HepG2 (cell line): ENCODE measurements at regions not wholly inside any gene's neighbourhood (a gene's known extent, or its start where the extent isn't known, plus 50 kb on each side); places are given as distances from the start of the nearest gene placed in this dataset.

Experiments used
- ATAC-seq: fragments of 200-7000 bp; cut with Tn5 transposase; 3 replicates; pipeline ENCODE4 v1.9.1; 2020; ENCODE audit warnings: mild to moderate bottlenecking, moderate library complexity
- BruUV-seq: library from RNA; stranded (reverse); fragments of 400-500 nt; replicated peaks from 2 replicates; lab custom pipeline; 2021; lab: Mats Ljungman, UMichigan
- CTCF ChIA-PET: fragments of 300-600 bp; formaldehyde crosslinking; extraction: SDS; loops from one replicate; lab custom pipeline; 2021; ENCODE audit warnings: low total read pairs, inconsistent platforms, low intra/inter-chr PET ratio; lab: Yijun Ruan, JAX
- POLR2A ChIA-PET: fragments of 350-600 bp; sonication (Branson Sonifier 250); formaldehyde crosslinking; loops from one replicate; lab custom pipeline; 2020; ENCODE audit warnings: antibody characterized with exemption, inconsistent platforms; lab: Yijun Ruan, JAX
- DNase-seq: peaks from one replicate; pipeline ENCODE4 v3.0.0-alpha.2; 2015; ENCODE audit warnings: low spot score
- FAIRE-seq: peaks from 3 replicates; lab custom pipeline; 2011; peaks lifted over from hg19 to GRCh38; lab: Jason Lieb, UNC
- H2AFZ ChIP-seq: one replicate; pipeline ENCODE4 v1.6.1; 2011; ENCODE audit warnings: low read length, inconsistent platforms
- H3K27ac ChIP-seq: fragments of 300-600 bp; 3 replicates; pipeline ENCODE4 v1.8.0; 2011; ENCODE audit warnings: mixed run types, mild to moderate bottlenecking, mixed read lengths, low read length, inconsistent platforms; ENCODE audit not compliant: insufficient read depth; ENCODE audit errors: extremely low read length
- H3K27me3 ChIP-seq, 2 experiments: fragments of 200-600 bp in 1 of 2; 2 replicates in 1 of 2; 3 replicates in 1 of 2; pipeline versions ENCODE4 v1.6.0 to v1.8.0; 2011; ENCODE audit warnings: low read length in 2 of 2, mild to moderate bottlenecking in 2 of 2, moderate library complexity in 2 of 2, inconsistent platforms in 1 of 2; ENCODE audit not compliant: insufficient read depth in 2 of 2, control insufficient read depth in 1 of 2
- H3K36me3 ChIP-seq, 2 experiments: fragments of 200-600 bp in 1 of 2; replicated peaks in 1 of 2; 2 replicates in 1 of 2; 3 replicates in 1 of 2; pipeline versions ENCODE4 v1.5.1 to v1.8.0; 2011; ENCODE audit warnings: low read length in 2 of 2, inconsistent platforms in 1 of 2; ENCODE audit not compliant: insufficient read depth in 2 of 2, control insufficient read depth in 1 of 2
- H3K4me1 ChIP-seq: 2 replicates; pipeline ENCODE4 v1.5.1; 2012; ENCODE audit warnings: low read length, inconsistent platforms; ENCODE audit not compliant: insufficient read depth
- H3K4me2 ChIP-seq: 2 replicates; pipeline ENCODE4 v1.6.0; 2011; ENCODE audit warnings: low read depth, low read length, inconsistent platforms
- H3K4me3 ChIP-seq, 3 experiments: fragments of 200-600 bp in 1 of 3; sonication (generic), shearing (Covaris generic) in 1 of 3; replicated peaks in 1 of 3; 2 replicates each; pipeline ENCODE4 v1.5.1; 2011 to 2016; ENCODE audit warnings: low read length in 3 of 3, inconsistent platforms in 2 of 3, low read depth in 2 of 3, mild to moderate bottlenecking in 2 of 3, control low read depth in 1 of 3, mixed read lengths in 1 of 3; ENCODE audit not compliant: insufficient read depth in 1 of 3
- H3K79me2 ChIP-seq: one replicate; pipeline ENCODE4 v1.6.1; 2011; ENCODE audit warnings: low read length, inconsistent platforms; ENCODE audit not compliant: insufficient read depth
- H3K9ac ChIP-seq: 2 replicates; pipeline ENCODE4 v1.6.0; 2011; ENCODE audit warnings: mild to moderate bottlenecking, low read depth, low read length, inconsistent platforms; ENCODE audit not compliant: insufficient read depth
- H3K9me3 ChIP-seq: 2 replicates; pipeline ENCODE4 v1.5.1; 2012; ENCODE audit warnings: mild to moderate bottlenecking, low read length
- H4K20me1 ChIP-seq: 2 replicates; pipeline ENCODE4 v1.6.0; 2011; ENCODE audit warnings: inconsistent platforms, mild to moderate bottlenecking, low read length, moderate library complexity; ENCODE audit not compliant: insufficient read depth
- MAFK ChIP-seq, 2 experiments: IDR thresholded peaks in 1 of 2; conservative IDR thresholded peaks in 1 of 2; 2 replicates each; pipeline ENCODE4 v1.6.1; 2011; ENCODE audit warnings: improper control_type of control experiment in 2 of 2, low read length in 2 of 2
- ZBTB3 ChIP-seq: sonication (generic); formaldehyde crosslinking; IDR thresholded peaks from 2 replicates; pipeline ENCODE4 v1.4.0; 2020; ENCODE audit warnings: low read depth, mild to moderate bottlenecking, moderate library complexity, missing genetic modification reagents, borderline replicate concordance
- ZNF3 ChIP-seq: IDR thresholded peaks from 2 replicates; pipeline ENCODE4 v1.7.0; 2017; ENCODE audit warnings: inconsistent platforms
- WGBS: methylation state at CpG from one replicate; pipeline ENCODE4 v1.1.6; 2017; ENCODE audit warnings: low lambda C conversion rate; 5-methylcytosine and 5-hydroxymethylcytosine counted together
- in situ Hi-C: cut with HindIII; loops from 2 replicates; pipeline ENCODE4 v1.10.0; 2017; ENCODE audit warnings: low pct_unique_long_range_greater_than_20kb; ENCODE audit not compliant: extremely low pct_ligation_motif_present
- intact Hi-C: fragments of 100-400 bp; cut with micrococcal nuclease; formaldehyde crosslinking; loops from one replicate; pipeline ENCODE4 v1.10.0; 2022; ENCODE audit not compliant: unreplicated experiment
- TF ChIP-seq, protein P1 (sequence below): sonication (generic); formaldehyde crosslinking; IDR thresholded peaks from 2 replicates; pipeline ENCODE4 v1.4.0; 2020; ENCODE audit warnings: mild to moderate bottlenecking, missing genetic modification reagents

DNA sequence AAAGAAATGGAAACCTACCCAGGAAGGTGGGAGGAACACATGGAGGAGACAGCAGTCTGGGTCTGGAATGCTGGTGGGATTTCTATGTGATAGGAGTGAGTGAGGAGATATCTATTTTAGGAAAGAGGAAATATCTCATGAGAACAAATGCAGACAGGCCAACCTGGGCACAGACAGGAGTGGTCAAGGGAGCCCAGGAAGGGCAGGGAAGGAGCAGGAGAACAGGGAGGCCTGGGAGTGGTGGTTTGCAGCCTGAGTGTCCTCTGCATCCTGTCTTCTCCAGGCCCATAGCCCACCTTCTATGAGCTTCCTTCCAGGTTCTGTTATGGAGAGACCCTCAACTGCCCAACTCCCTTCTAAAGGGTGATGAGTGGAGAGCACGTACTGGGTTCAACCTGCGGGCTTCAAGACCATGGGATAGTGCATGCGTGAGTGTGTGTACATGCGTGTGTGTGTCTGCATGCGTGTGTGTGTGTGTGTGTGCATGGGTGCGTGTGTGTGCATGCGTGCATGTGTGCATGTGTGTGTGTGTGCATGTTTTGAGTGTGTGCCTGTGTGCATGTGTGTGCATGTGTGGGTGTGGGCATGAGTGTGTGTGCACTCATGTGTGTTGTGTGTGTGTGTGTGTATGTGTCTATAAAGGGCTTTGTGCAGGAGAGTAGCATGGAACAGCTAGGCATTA lies 200.1 kb downstream of the CXCL12 start (continued):
- TF ChIP-seq, protein P1, sequence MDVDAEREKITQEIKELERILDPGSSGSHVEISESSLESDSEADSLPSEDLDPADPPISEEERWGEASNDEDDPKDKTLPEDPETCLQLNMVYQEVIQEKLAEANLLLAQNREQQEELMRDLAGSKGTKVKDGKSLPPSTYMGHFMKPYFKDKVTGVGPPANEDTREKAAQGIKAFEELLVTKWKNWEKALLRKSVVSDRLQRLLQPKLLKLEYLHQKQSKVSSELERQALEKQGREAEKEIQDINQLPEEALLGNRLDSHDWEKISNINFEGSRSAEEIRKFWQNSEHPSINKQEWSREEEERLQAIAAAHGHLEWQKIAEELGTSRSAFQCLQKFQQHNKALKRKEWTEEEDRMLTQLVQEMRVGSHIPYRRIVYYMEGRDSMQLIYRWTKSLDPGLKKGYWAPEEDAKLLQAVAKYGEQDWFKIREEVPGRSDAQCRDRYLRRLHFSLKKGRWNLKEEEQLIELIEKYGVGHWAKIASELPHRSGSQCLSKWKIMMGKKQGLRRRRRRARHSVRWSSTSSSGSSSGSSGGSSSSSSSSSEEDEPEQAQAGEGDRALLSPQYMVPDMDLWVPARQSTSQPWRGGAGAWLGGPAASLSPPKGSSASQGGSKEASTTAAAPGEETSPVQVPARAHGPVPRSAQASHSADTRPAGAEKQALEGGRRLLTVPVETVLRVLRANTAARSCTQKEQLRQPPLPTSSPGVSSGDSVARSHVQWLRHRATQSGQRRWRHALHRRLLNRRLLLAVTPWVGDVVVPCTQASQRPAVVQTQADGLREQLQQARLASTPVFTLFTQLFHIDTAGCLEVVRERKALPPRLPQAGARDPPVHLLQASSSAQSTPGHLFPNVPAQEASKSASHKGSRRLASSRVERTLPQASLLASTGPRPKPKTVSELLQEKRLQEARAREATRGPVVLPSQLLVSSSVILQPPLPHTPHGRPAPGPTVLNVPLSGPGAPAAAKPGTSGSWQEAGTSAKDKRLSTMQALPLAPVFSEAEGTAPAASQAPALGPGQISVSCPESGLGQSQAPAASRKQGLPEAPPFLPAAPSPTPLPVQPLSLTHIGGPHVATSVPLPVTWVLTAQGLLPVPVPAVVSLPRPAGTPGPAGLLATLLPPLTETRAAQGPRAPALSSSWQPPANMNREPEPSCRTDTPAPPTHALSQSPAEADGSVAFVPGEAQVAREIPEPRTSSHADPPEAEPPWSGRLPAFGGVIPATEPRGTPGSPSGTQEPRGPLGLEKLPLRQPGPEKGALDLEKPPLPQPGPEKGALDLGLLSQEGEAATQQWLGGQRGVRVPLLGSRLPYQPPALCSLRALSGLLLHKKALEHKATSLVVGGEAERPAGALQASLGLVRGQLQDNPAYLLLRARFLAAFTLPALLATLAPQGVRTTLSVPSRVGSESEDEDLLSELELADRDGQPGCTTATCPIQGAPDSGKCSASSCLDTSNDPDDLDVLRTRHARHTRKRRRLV (CRISPR knock-in tag): no peak
- TF ChIP-seq ZNF3 (CRISPR knock-in tag): no peak

DNA sequence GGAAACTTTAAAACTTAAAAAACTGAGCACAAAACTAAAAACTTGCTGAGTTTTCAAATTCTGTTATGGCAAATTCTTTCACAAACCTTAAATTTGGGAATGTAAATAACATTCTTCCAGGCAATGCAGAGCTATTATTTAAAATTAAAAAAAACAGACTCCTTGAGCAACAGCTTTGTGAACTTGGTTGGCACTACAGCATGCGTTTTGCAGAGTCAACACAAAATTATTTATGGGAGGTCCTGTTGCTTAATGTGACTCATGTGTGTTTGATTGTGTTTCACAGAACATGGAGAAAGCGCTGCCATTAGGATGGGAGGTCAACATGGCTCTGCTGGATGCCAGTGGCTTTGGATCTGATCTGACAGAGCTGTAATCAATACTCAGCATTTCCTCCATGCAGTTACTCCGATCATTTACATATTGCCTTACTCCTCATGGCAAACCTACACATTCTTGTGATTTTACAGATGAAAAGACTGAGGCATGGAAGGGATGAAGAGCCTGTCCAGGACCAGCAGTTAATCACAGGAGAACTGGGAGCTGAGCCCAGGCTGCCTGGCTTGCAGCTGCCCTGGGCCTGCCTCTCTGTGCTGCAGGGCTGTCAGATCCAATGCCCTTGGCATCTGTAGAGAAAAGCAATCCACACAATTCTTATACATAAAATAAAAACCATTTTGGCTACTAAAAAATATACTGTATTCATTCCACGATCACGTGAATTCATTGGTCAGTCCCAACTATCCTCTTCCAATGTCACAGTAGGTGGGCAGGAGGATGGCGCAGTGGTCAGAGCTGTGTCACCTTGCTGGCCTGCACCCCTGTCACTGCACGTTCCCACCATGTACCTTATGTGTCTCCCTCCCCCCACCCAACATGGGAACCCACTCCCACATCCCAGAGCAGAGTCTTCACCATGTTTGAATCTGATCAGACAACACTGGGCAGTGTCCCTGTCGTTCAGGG lies 200.9 kb downstream of the CXCL12 start:
- Histone ChIP-seq H3K27me3 (peaks cover 2 to 3% of the 10 kb centered on the region in 2 experiments; a peak in 1 of 5 replicates), H4K20me1 (no peaks in the 10 kb centered on the region), H3K79me2 (no peaks in the 10 kb centered on the region), H3K36me3 (no peaks in the 10 kb centered on the region), H3K9me3 (no peaks in the 10 kb centered on the region), H3K4me3 (no peak overlapping the region), H3K4me2 (no peak overlapping the region), H3K4me1 (peaks cover 26% of the 10 kb centered on the region), H3K27ac (no peak overlapping the region), H2AFZ (no peak overlapping the region), H3K9ac (no peak overlapping the region)
- ChIA-PET CTCF (no interaction called here), POLR2A (interaction anchor here (0.7 kb wide), 1 partner anchor 9 kb away, joined by 3 read pairs; no protein-coding TSS in a partner anchor)
- peak; percentile 18 to 32; a peak in 2 of 4 replicates for TF ChIP-seq MAFK (conservative IDR thresholded peaks at IDR 0.05 in 1 of 2, IDR thresholded peaks at IDR 0.05 in 1 of 2; ENCODE audit: low read length in 2 of 2)
- no peak for TF ChIP-seq ZBTB3 (CRISPR knock-in tag)
- no peak for FAIRE-seq
- no TSS peak for BruUV-seq
- intact Hi-C loops: no loop called here
- DNase-seq: no peak
- in situ Hi-C loops: no loop called here
- 45% methylated on average over 8 of the region's 8 CpGs for WGBS
- no peak for ATAC-seq
